ENCODE measurements at regions not wholly inside any gene's neighbourhood (a gene's known extent, or its start where the extent isn't known, plus 50 kb on each side); places are given as distances from the start of the nearest gene placed in this dataset.

DNA sequence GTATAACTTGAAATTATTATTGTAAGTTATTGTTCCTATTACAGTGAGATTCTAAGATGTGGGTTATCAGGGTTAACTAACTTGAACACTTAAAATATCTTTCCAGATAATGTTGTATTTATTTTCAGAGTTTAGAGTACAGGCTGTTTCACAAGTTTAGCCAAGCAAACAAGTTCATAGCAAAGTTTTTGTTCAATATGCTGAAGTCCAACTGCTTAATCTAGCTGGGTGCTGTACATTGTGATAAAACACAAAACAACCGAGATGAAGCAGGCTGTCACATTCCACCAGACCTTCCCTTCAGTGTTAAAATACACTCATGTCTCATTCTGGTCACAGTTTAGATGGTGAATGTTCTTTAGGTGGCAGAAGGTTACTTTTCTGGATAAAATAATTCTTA is 148.0 kb upstream of the PCDH20 start:
- ATAC-seq (no peak), DNase-seq (ENCODE audit: low spot score) (no peak)
- CTCF ChIA-PET: no interaction called here
- Mint-ChIP-seq H3K36me3 (no peaks in the 10 kb centered on the region), H3K4me1 (no peaks in the 10 kb centered on the region), H3K4me3 (no peak overlapping the region), H3K9me3 (no peaks in the 10 kb centered on the region), H3K27ac (no peak overlapping the region), H3K27me3 (ENCODE audit: low read depth) (no peaks in the 10 kb centered on the region)
- POLR2A ChIA-PET: no interaction called here
- TF ChIP-seq, protein P1, sequence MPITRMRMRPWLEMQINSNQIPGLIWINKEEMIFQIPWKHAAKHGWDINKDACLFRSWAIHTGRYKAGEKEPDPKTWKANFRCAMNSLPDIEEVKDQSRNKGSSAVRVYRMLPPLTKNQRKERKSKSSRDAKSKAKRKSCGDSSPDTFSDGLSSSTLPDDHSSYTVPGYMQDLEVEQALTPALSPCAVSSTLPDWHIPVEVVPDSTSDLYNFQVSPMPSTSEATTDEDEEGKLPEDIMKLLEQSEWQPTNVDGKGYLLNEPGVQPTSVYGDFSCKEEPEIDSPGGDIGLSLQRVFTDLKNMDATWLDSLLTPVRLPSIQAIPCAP (CRISPR knock-in tag; IDR thresholded peaks at IDR 0.05): no peak
- TF ChIP-seq, protein P2, sequence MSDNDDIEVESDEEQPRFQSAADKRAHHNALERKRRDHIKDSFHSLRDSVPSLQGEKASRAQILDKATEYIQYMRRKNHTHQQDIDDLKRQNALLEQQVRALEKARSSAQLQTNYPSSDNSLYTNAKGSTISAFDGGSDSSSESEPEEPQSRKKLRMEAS (CRISPR knock-in tag; IDR thresholded peaks at IDR 0.05): no peak
- no peak for TF ChIP-seq ZNF416 (CRISPR knock-in tag; IDR thresholded peaks at IDR 0.05)
- TF ChIP-seq TCF7 (CRISPR knock-in tag; IDR thresholded peaks at IDR 0.05; ENCODE audit: low read depth): no peak
- no peak for TF ChIP-seq OVOL2 (CRISPR knock-in tag; IDR thresholded peaks at IDR 0.05; ENCODE audit: borderline replicate concordance)
- TF ChIP-seq SOX15 (CRISPR knock-in tag; IDR thresholded peaks at IDR 0.05): no peak
- no peak for TF ChIP-seq MYBL2 (CRISPR knock-in tag; IDR thresholded peaks at IDR 0.05)
- no peak for TF ChIP-seq TEAD4 (CRISPR knock-in tag; IDR thresholded peaks at IDR 0.05)
- TF ChIP-seq, protein P3, sequence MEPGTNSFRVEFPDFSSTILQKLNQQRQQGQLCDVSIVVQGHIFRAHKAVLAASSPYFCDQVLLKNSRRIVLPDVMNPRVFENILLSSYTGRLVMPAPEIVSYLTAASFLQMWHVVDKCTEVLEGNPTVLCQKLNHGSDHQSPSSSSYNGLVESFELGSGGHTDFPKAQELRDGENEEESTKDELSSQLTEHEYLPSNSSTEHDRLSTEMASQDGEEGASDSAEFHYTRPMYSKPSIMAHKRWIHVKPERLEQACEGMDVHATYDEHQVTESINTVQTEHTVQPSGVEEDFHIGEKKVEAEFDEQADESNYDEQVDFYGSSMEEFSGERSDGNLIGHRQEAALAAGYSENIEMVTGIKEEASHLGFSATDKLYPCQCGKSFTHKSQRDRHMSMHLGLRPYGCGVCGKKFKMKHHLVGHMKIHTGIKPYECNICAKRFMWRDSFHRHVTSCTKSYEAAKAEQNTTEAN (CRISPR knock-in tag; IDR thresholded peaks at IDR 0.05): no peak
- TF ChIP-seq, protein P4, sequence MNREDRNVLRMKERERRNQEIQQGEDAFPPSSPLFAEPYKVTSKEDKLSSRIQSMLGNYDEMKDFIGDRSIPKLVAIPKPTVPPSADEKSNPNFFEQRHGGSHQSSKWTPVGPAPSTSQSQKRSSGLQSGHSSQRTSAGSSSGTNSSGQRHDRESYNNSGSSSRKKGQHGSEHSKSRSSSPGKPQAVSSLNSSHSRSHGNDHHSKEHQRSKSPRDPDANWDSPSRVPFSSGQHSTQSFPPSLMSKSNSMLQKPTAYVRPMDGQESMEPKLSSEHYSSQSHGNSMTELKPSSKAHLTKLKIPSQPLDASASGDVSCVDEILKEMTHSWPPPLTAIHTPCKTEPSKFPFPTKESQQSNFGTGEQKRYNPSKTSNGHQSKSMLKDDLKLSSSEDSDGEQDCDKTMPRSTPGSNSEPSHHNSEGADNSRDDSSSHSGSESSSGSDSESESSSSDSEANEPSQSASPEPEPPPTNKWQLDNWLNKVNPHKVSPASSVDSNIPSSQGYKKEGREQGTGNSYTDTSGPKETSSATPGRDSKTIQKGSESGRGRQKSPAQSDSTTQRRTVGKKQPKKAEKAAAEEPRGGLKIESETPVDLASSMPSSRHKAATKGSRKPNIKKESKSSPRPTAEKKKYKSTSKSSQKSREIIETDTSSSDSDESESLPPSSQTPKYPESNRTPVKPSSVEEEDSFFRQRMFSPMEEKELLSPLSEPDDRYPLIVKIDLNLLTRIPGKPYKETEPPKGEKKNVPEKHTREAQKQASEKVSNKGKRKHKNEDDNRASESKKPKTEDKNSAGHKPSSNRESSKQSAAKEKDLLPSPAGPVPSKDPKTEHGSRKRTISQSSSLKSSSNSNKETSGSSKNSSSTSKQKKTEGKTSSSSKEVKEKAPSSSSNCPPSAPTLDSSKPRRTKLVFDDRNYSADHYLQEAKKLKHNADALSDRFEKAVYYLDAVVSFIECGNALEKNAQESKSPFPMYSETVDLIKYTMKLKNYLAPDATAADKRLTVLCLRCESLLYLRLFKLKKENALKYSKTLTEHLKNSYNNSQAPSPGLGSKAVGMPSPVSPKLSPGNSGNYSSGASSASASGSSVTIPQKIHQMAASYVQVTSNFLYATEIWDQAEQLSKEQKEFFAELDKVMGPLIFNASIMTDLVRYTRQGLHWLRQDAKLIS (CRISPR knock-in tag; IDR thresholded peaks at IDR 0.05; ENCODE audit: borderline replicate concordance): no peak
- TF ChIP-seq, protein P5, sequence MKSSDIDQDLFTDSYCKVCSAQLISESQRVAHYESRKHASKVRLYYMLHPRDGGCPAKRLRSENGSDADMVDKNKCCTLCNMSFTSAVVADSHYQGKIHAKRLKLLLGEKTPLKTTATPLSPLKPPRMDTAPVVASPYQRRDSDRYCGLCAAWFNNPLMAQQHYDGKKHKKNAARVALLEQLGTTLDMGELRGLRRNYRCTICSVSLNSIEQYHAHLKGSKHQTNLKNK (CRISPR knock-in tag; IDR thresholded peaks at IDR 0.05): no peak
- TF ChIP-seq, protein P6, sequence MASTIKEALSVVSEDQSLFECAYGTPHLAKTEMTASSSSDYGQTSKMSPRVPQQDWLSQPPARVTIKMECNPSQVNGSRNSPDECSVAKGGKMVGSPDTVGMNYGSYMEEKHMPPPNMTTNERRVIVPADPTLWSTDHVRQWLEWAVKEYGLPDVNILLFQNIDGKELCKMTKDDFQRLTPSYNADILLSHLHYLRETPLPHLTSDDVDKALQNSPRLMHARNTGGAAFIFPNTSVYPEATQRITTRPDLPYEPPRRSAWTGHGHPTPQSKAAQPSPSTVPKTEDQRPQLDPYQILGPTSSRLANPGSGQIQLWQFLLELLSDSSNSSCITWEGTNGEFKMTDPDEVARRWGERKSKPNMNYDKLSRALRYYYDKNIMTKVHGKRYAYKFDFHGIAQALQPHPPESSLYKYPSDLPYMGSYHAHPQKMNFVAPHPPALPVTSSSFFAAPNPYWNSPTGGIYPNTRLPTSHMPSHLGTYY (CRISPR knock-in tag; IDR thresholded peaks at IDR 0.05): no peak
- no peak for TF ChIP-seq NFATC4 (CRISPR knock-in tag; IDR thresholded peaks at IDR 0.05)
- no peak for TF ChIP-seq FOXP1 (CRISPR knock-in tag; IDR thresholded peaks at IDR 0.05; ENCODE audit: borderline replicate concordance)
- no peak for TF ChIP-seq JAZF1 (CRISPR knock-in tag; IDR thresholded peaks at IDR 0.05)
- TF ChIP-seq FOXK1 (CRISPR knock-in tag; IDR thresholded peaks at IDR 0.05): no peak
- TF ChIP-seq JUN (CRISPR knock-in tag; IDR thresholded peaks at IDR 0.05): no peak

DNA sequence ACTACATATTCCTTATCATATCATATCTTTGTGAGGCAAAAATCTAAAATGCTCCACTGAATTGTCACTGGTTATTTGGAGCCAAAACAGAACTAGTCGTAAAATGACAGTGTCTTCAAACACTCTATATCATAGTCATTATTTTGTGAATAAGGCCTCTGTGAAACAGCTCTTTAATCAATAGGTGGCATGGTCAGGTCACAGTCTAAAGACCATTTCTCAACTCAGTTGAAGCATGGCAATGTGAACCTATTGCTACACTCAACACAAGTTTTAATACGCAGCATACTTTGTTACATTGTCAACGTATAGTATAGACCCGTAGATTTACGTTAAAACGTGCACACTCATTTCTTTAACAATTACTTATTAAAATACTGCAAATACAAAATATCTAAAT is 131.3 kb upstream of the PCDH20 start:
- Mint-ChIP-seq H3K4me3 (no peak overlapping the region), H3K27ac (no peak overlapping the region), H3K36me3 (no peaks in the 10 kb centered on the region), H3K27me3 (ENCODE audit: low read depth) (no peaks in the 10 kb centered on the region), H3K4me1 (no peaks in the 10 kb centered on the region), H3K9me3 (no peaks in the 10 kb centered on the region)
- ATAC-seq: no peak
- ChIA-PET CTCF (no interaction called here), POLR2A (interaction anchor here (0.5 kb wide), 1 partner anchor 1553 kb away, joined by 3 read pairs; no protein-coding TSS in a partner anchor)
- no peak for TF ChIP-seq SMAD4 (CRISPR knock-in tag; IDR thresholded peaks at IDR 0.05)
- TF ChIP-seq, protein P7, sequence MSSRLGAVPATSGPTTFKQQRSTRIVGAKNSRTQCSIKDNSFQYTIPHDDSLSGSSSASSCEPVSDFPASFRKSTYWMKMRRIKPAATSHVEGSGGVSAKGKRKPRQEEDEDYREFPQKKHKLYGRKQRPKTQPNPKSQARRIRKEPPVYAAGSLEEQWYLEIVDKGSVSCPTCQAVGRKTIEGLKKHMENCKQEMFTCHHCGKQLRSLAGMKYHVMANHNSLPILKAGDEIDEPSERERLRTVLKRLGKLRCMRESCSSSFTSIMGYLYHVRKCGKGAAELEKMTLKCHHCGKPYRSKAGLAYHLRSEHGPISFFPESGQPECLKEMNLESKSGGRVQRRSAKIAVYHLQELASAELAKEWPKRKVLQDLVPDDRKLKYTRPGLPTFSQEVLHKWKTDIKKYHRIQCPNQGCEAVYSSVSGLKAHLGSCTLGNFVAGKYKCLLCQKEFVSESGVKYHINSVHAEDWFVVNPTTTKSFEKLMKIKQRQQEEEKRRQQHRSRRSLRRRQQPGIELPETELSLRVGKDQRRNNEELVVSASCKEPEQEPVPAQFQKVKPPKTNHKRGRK (CRISPR knock-in tag; IDR thresholded peaks at IDR 0.05; ENCODE audit: borderline replicate concordance): no peak
- TF ChIP-seq ETV6 (CRISPR knock-in tag; IDR thresholded peaks at IDR 0.05): no peak
- TF ChIP-seq KAT7 (CRISPR knock-in tag; IDR thresholded peaks at IDR 0.05; ENCODE audit: borderline replicate concordance): no peak
- no peak for TF ChIP-seq ZNF671 (CRISPR knock-in tag; IDR thresholded peaks at IDR 0.05)
- no peak for TF ChIP-seq NFATC4 (CRISPR knock-in tag; IDR thresholded peaks at IDR 0.05)
- TF ChIP-seq FOXP1 (CRISPR knock-in tag; IDR thresholded peaks at IDR 0.05; ENCODE audit: borderline replicate concordance): no peak
- DNase-seq (ENCODE audit: low spot score): no peak
